Endothelial cell of umbilical vein (primary cell): ENCODE measurements at regions not wholly inside any gene's neighbourhood (a gene's known extent, or its start where the extent isn't known, plus 50 kb on each side); places are given as distances from the start of the nearest gene placed in this dataset.

Experiments
- BruUV-seq: library from RNA; stranded (reverse); fragments of 400-500 nt; replicated peaks from 2 replicates; lab custom pipeline; 2021; lab: Mats Ljungman, UMichigan
- CTCF ChIA-PET: fragments of 300-600, 350-600 bp; sonication (Branson Sonifier 250); formaldehyde crosslinking; loops from one replicate; lab custom pipeline; 2021; ENCODE audit warnings: antibody characterized with exemption, inconsistent platforms; lab: Charles Lee
- POLR2A ChIA-PET: fragments of 300-600, 350-600 bp; sonication (Branson Sonifier 250); formaldehyde crosslinking; loops from one replicate; lab custom pipeline; 2021; ENCODE audit warnings: antibody characterized with exemption, inconsistent platforms; lab: Charles Lee
- DNase-seq: peaks from one replicate; pipeline ENCODE4 v3.0.0-alpha.2; 2011; ENCODE audit warnings: low read depth, low spot score
- FAIRE-seq: peaks from 2 replicates; lab custom pipeline; 2011; peaks lifted over from hg19 to GRCh38; lab: Jason Lieb, UNC
- H2AFZ ChIP-seq: 2 replicates; pipeline ENCODE4 v1.6.0; 2012; ENCODE audit warnings: low read depth, low read length, control low read depth, inconsistent platforms
- H3K27ac ChIP-seq: 2 replicates; pipeline ENCODE4 v1.5.1; 2011; ENCODE audit warnings: low read depth, mild to moderate bottlenecking, control low read depth, low read length, moderate library complexity; ENCODE audit not compliant: insufficient read depth
- H3K27me3 ChIP-seq, 2 experiments: 2 replicates each; pipeline versions ENCODE4 v1.6.0 to v1.6.1; 2011; ENCODE audit warnings: low read length in 2 of 2, mixed read lengths in 1 of 2; ENCODE audit not compliant: control insufficient read depth in 2 of 2, insufficient read depth in 2 of 2
- H3K36me3 ChIP-seq, 2 experiments: 2 replicates in 1 of 2; 3 replicates in 1 of 2; pipeline ENCODE4 v1.5.1; 2011; ENCODE audit warnings: low read length in 2 of 2, mild to moderate bottlenecking in 1 of 2, moderate library complexity in 1 of 2; ENCODE audit not compliant: control insufficient read depth in 2 of 2, insufficient read depth in 2 of 2; ENCODE audit errors: extremely low read depth in 1 of 2
- H3K4me1 ChIP-seq: 3 replicates; pipeline ENCODE4 v1.5.1; 2011; ENCODE audit warnings: mild to moderate bottlenecking, low read length; ENCODE audit not compliant: control insufficient read depth, insufficient read depth; ENCODE audit errors: extremely low read depth
- H3K4me2 ChIP-seq: 2 replicates; pipeline ENCODE4 v1.6.1; 2011; ENCODE audit warnings: low read length, control low read depth, mixed read lengths; ENCODE audit not compliant: insufficient read depth
- H3K4me3 ChIP-seq, 3 experiments: fragments of 200-600 bp in 1 of 3; sonication (generic), shearing (Covaris generic) in 1 of 3; replicated peaks in 1 of 3; 2 replicates each; pipeline ENCODE4 v1.5.1; 2011 to 2016; ENCODE audit warnings: control low read depth in 3 of 3, low read length in 3 of 3, mild to moderate bottlenecking in 2 of 3, inconsistent platforms in 1 of 3, low read depth in 1 of 3, moderate library complexity in 1 of 3; ENCODE audit not compliant: insufficient read depth in 1 of 3
- H3K79me2 ChIP-seq: 2 replicates; pipeline ENCODE4 v1.6.0; 2012; ENCODE audit warnings: low read length, inconsistent platforms; ENCODE audit not compliant: control insufficient read depth, insufficient read depth
- H3K9ac ChIP-seq: replicated peaks from 2 replicates; pipeline ENCODE3; 2011; ENCODE audit warnings: low read length, control low read depth; ENCODE audit not compliant: insufficient read depth; ENCODE audit errors: extremely low read depth
- H3K9me1 ChIP-seq: replicated peaks from 3 replicates; pipeline ENCODE4 v1.6.0; 2011; ENCODE audit warnings: mild to moderate bottlenecking, low read length; ENCODE audit not compliant: control insufficient read depth, insufficient read depth; ENCODE audit errors: extremely low read depth
- H3K9me3 ChIP-seq: replicated peaks from 2 replicates; pipeline ENCODE4 v1.5.1; 2012; ENCODE audit warnings: low read length, inconsistent platforms; ENCODE audit not compliant: control insufficient read depth, insufficient read depth
- H4K20me1 ChIP-seq: replicated peaks from 2 replicates; pipeline ENCODE3; 2011; ENCODE audit warnings: mild to moderate bottlenecking, low read length; ENCODE audit not compliant: control insufficient read depth, insufficient read depth; ENCODE audit errors: extremely low read depth
- CTCF ChIP-seq, 2 donors: IDR thresholded peaks; 1 replicate in 1 of 2; 2 replicates in 1 of 2; pipeline ENCODE4 v1.5.1; 2011; ENCODE audit warnings: low read length in 2 of 2, mild to moderate bottlenecking in 2 of 2, moderate library complexity in 2 of 2, control low read depth in 1 of 2, inconsistent platforms in 1 of 2, low read depth in 1 of 2; ENCODE audit not compliant: insufficient read depth in 1 of 2; ENCODE audit errors: extremely low read depth in 1 of 2
- EZH2 ChIP-seq: IDR thresholded peaks from 2 replicates; pipeline ENCODE4 v1.6.1; 2012; ENCODE audit warnings: borderline replicate concordance, low read depth, mild to moderate bottlenecking, moderate library complexity, low read length, inconsistent platforms; ENCODE audit not compliant: severe bottlenecking
- FOS ChIP-seq: IDR thresholded peaks from 2 replicates; pipeline ENCODE4 v1.6.1; 2011; ENCODE audit warnings: mild to moderate bottlenecking, low read length, moderate library complexity, borderline replicate concordance; ENCODE audit not compliant: insufficient read depth
- GATA2 ChIP-seq: IDR thresholded peaks from 2 replicates; pipeline ENCODE4 v1.7.0; 2011; ENCODE audit warnings: low read depth, mild to moderate bottlenecking, moderate library complexity, mixed read lengths, low read length; ENCODE audit not compliant: insufficient read length, insufficient read depth
- JUN ChIP-seq: IDR thresholded peaks from 2 replicates; pipeline ENCODE4 v1.6.1; 2011; ENCODE audit warnings: borderline replicate concordance, low read depth; ENCODE audit not compliant: insufficient read length, insufficient read depth
- MYC ChIP-seq: IDR thresholded peaks from one replicate; pipeline ENCODE4 v1.6.1; 2011; ENCODE audit warnings: mild to moderate bottlenecking, low read depth, low read length
- POLR2A ChIP-seq: IDR thresholded peaks from 2 replicates; pipeline ENCODE4 v1.6.1; 2012; ENCODE audit warnings: low read depth, mild to moderate bottlenecking, control low read depth, low read length
- POLR2AphosphoS5 ChIP-seq: IDR thresholded peaks from 2 replicates; pipeline ENCODE4 v1.6.1; 2012; ENCODE audit warnings: low read depth, mild to moderate bottlenecking, control low read depth, low read length, moderate library complexity; ENCODE audit not compliant: insufficient read depth
- dilution Hi-C: fragments of 300-500 bp; cut with MboI; formaldehyde crosslinking; loops from one replicate; pipeline ENCODE4 v1.15.0; 2019; ENCODE audit warnings: low sequenced_read_pairs; ENCODE audit not compliant: extremely low pct_ligation_motif_present
- intact Hi-C: fragments of 100-400 bp; cut with micrococcal nuclease; formaldehyde crosslinking; loops from one replicate; pipeline ENCODE4 v1.10.0; 2022
- TF ChIP-seq, protein P1 (sequence below): IDR thresholded peaks from 2 replicates; pipeline ENCODE4 v1.6.1; 2011; ENCODE audit not compliant: insufficient read depth, insufficient read length

DNA sequence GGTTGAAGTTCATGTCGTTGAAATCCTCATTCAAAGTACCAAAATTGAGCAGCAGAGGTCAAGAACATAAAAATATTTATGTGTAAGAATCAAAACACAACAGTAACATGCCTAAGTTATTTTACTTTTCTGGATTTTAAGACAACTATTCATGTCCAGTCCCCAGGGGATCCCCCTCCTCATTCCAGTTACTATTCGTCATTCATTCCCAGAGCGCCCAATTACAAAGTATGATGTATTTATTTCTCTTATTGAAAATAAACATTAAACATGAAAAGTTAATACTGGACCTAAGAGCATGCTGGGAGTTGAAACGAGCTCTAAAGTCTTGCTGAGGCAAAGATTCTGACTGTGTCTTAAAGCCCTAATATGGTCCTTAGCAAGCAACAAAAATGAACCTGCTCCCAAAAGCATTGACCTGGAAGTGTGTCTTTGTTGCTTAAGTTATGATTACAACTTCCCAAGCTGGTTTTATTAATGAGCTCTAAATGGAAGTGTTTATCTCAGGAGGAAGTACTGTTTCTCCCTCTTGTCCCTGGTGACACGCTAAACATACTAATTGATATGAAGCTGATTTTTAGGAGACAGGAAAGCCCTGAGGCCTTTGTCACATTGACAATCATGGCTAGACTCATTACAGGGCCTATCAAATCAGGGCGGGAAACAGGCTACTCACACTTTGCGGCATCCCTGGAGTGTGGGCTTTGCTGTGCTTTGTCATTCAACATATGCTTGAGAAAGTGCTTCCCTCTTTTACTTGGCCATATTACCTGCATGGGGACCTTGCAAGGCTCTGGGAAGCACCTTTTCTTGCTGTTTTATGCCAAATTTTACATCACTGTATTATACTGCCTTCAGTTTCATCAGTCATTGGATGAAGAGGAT, 192.2 kb upstream of the DTNBP1 start:
- TF ChIP-seq, protein P1, sequence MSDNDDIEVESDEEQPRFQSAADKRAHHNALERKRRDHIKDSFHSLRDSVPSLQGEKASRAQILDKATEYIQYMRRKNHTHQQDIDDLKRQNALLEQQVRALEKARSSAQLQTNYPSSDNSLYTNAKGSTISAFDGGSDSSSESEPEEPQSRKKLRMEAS = no peak
- FAIRE-seq (no peak), DNase-seq (no peak)
- ChIA-PET POLR2A (no interaction called here), CTCF (interaction anchor here (1.1 to 1.7 kb wide), 2 partner anchors 18 to 328 kb away, joined by 4 to 5 read pairs; no protein-coding TSS in a partner anchor)
- Histone ChIP-seq H3K4me1 (no peaks in the 10 kb centered on the region), H3K79me2 (no peaks in the 10 kb centered on the region), H3K36me3 (no peaks in the 10 kb centered on the region), H3K9me1 (no peaks in the 10 kb centered on the region), H3K9me3 (no peaks in the 10 kb centered on the region), H3K4me3 (no peak overlapping the region), H4K20me1 (no peaks in the 10 kb centered on the region), H3K27me3 (peaks cover 0 to 3% of the 10 kb centered on the region in 2 experiments), H3K27ac (no peak overlapping the region), H3K4me2 (no peak overlapping the region), H2AFZ (no peak overlapping the region), H3K9ac (no peak overlapping the region)
- no TSS peak for BruUV-seq
- dilution Hi-C loops (no loop called here), intact Hi-C loops (no loop called here)

- H3K4me1 ChIP-seq = no peaks in the 10 kb centered on the region
- H4K20me1 ChIP-seq = no peaks in the 10 kb centered on the region
- ChIA-PET POLR2A (no interaction called here), CTCF (interaction anchor here (1.1 to 1.7 kb wide), 2 partner anchors 17 to 328 kb away, joined by 4 to 5 read pairs; no protein-coding TSS in a partner anchor)
- H3K27ac ChIP-seq = no peak overlapping the region
- dilution Hi-C loops (no loop called here), intact Hi-C loops (no loop called here)
- DNase-seq (no peak), FAIRE-seq (no peak)
- H3K36me3 ChIP-seq = no peaks in the 10 kb centered on the region
- no peaks in the 10 kb centered on the region for H3K79me2 ChIP-seq
- no peak overlapping the region for H3K4me2 ChIP-seq
- H3K9ac ChIP-seq = no peak overlapping the region
- no peaks in the 10 kb centered on the region for H3K9me3 ChIP-seq
- H3K27me3 ChIP-seq = peaks cover 0 to 3% of the 10 kb centered on the region in 2 experiments
- no peak overlapping the region for H2AFZ ChIP-seq
- H3K9me1 ChIP-seq = no peaks in the 10 kb centered on the region
- no peak for TF ChIP-seq MYC
- no peak for TF ChIP-seq POLR2A
- TF ChIP-seq POLR2AphosphoS5 = no peak
- no peak for TF ChIP-seq FOS
- TF ChIP-seq, protein P1 = no peak
- TF ChIP-seq EZH2 = no peak
- TF ChIP-seq CTCF (IDR thresholded peaks at IDR 0.05; ENCODE audit: extremely low read depth in 1 of 2, insufficient read depth in 1 of 2, low read depth in 1 of 2, low read length in 2 of 2) = no peak
- no peak for TF ChIP-seq GATA2
- no peak for TF ChIP-seq JUN
- no TSS peak for BruUV-seq
- H3K4me3 ChIP-seq = no peak overlapping the region
Observed at GRCh38 chr6:15854378-15854777, 191.6 kb upstream of the DTNBP1 start.
